Ecto neural progenitor cell (in vitro differentiated cells): ENCODE measurements at regions not wholly inside any gene's neighbourhood (a gene's known extent, or its start where the extent isn't known, plus 50 kb on each side); places are given as distances from the start of the nearest gene placed in this dataset.

ENCODE experiments used
- DNase-seq: peaks from one replicate; pipeline ENCODE4 v3.0.0-alpha.2; 2018; ENCODE audit warnings: low spot score

DNA sequence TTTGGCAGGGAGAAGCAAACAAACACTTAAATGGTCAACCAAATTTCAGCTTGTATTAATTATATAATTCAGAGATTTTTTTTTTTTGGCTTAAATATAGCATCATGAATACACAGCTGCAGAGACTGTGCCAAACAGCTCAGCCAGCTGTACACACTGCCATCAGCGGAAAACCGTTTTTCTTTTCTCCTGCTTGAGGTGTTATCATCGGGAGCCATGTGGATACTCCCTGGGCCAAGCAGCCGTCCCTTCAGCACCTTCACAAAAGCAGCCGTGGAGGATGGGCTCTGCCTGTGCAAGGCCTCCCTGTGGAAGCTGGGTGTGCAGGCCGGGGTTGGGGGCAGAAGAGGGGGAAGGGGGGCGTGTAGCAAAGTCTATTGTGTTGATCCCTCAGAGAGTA is 85.0 kb downstream of the NUF2 start:
- DNase-seq = no peak

- DNase-seq = no peak
These were observed 86.5 kb downstream of the NUF2 start for GRCh38 chr1:163408262-163408661.

DNA sequence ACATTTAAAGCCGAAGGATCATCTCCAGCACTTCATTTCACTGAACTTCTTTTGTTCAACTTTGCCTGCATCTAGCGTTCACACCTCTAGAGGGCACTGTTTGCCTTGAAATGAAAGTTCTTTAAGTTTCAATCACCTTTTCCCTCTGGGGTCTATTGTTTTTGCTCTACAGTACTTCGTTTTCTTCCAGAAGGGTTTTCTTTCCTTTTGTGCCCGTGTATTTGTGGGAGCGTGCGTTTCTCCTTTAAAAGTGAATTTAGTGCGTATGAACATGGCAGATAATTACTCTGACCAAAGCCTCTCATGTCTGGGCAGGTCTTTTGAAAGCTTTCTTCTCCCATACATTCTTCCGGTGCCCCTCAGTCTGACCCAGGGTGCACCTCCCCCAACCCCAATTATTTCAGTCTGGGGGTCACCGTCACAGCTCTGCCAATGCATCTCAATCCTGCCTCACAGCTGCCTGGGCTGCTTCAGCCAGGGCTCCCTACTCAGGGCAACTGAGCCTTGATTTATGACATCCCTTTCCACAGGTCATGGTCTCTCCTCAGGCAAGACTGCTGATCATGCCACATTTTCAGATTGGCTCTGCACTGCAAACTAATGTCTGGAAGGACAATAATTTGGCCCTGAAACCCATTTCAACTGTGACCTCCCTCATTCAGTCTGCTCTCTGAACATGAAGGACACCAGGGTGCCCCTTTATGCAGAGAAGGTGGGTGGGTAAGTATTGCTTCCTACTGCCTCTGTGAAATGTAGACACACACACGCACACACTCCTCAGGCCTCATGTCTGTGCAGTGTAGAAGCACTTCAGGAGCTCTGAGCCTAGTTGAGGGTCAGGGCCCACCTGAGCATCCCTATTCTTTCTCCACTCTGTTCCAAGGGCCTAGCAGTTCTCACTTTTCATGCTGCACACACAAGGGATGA is 88.6 kb downstream of the NUF2 start:
- DNase-seq = peak; percentile 65

- DNase-seq = no peak
These were observed 90.5 kb downstream of the NUF2 start for GRCh38 chr1:163412221-163412620.

- DNase-seq = no peak
These were observed 93.0 kb downstream of the NUF2 start for GRCh38 chr1:163414778-163415177.

- no peak for DNase-seq
These were observed 99.9 kb downstream of the NUF2 start for GRCh38 chr1:163421701-163422100.

- no peak for DNase-seq
These were observed 101.1 kb downstream of the NUF2 start for GRCh38 chr1:163422738-163423404.

GRCh38 chr1:163426505-163427251 is 104.9 kb downstream of the NUF2 start:
- DNase-seq = no peak

DNA sequence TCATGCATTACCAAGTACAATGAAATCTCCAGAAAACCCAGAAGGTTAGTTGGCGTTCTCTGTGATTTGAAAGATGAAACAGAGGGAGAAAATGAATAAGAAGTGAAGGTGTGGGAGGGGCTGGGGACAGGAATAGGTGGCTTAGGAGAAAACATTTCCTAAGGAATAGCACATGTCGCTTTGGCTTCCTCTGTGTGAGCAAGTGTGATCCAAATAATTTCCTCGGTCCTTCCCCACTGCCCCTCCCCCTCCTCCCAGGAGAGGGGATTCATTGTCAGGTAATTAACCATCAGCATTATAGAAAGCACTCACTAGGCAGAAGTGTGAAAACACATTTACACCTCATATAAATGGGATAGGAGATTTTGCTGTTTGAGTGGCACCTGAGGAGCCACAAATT is 105.5 kb downstream of the NUF2 start:
- DNase-seq = no peak

- DNase-seq = no peak
These were observed 114.5 kb downstream of the NUF2 start for GRCh38 chr1:163436140-163436812.

GRCh38 chr1:163439471-163439870 is 117.7 kb downstream of the NUF2 start:
- DNase-seq = no peak

GRCh38 chr1:163440090-163440489 is 118.3 kb downstream of the NUF2 start:
- no peak for DNase-seq

GRCh38 chr1:163442231-163442879 is 120.6 kb downstream of the NUF2 start:
- no peak for DNase-seq

DNA sequence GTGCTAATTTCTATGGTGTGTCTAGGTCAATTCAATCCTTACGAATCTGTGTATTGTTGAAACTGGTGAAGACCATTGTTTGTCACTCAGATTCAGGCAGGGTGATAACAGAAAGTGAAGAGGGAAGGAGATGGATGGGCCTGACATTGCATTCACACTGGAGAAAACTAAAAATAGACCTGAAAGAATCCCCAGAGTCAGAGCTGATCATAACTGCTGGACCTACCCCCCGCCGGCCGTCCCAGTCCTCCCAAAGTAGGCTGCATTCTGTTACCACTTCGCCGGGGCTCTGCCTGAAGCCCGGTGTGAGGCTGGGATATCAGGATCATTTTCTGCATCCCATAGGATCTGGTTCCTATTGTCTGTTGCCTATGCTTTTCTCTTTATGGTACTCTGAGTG is 121.1 kb downstream of the NUF2 start:
- DNase-seq = no peak

DNA sequence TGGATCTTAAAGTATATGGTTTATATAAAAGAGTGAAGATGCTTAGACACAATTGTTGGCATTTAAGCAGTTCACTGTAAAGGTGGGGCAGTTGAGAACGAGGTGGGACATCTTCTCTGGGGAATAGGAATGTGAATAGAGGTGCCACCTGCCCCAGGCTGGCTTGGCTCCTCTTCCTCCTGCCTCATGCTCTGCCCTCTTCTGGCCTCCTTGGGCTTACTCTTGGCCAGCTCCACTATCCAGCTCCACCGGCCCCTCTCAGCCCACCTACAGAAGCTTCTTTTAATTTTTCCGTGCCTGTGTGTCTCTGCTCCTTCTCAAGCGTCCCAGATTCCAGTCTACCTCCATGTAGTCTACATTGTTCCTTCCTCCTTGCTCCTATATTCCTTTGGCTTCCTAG is 122.1 kb downstream of the NUF2 start:
- no peak for DNase-seq

- DNase-seq = no peak
These were observed 122.9 kb downstream of the NUF2 start for GRCh38 chr1:163444665-163445064.

GRCh38 chr1:163450986-163451385 is 129.2 kb downstream of the NUF2 start:
- no peak for DNase-seq

DNA sequence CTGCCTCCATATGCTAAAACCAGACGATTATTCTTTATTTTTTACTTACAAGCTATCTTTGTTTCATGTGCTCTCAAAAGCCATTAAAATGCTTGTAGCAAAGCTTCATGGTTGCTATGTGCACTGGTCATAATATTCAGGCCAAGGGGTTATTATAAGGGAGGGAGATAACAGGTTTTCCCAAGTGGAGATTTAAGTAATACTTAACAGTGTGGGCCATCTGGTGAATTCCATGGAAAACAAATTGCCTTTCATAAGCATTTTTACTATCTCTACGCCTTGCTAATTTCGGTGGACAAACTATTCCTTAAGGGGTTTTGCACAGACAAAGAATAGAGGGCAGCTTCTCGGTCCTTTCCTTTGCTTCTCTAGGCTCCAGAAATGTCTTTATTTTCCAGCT is 137.8 kb downstream of the NUF2 start:
- DNase-seq = no peak

GRCh38 chr1:163467289-163467688 is 145.5 kb downstream of the NUF2 start:
- no peak for DNase-seq

DNA sequence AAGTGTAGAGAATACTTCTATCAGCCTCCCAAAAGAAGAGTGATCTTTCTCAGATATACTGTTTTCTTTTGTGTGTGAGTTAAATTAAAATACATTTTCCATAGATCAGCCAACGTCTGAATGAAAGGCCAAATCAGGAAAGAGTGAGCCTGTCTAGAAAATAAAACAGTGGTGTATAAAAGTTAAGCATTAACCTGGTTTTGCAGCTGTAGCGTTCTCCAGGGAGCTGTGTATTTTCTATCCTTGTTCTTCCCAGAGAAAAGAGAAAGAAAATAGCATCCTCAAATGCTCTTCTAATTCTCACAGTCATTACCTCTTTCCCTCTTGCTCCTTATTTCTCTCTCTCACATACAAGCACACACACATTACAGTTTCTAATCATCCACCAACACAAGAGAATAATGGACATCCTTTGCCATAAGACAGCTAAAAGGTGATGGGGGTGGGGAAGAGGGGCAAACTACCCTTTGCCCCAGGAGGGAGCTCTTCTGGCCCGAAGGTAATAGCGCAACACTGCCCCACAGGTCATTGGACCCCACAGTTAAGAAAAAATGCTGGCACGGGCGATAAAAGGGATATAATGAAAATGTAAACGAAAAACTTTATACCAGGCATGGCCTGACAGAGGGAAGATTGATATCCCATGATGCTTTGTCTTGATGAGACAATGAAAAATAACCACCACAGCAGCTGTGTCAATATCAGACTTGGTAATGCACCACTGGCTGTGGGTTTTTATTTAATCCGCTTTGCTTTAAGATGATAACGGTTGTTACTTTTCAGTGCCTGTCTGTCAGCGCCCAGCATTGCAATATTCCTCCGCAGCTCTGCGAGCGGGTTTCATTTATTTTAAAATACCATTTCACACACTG is 150.3 kb downstream of the NUF2 start:
- no peak for DNase-seq
